ENCODE measurements at regions not wholly inside any gene's neighbourhood (a gene's known extent, or its start where the extent isn't known, plus 50 kb on each side); places are given as distances from the start of the nearest gene placed in this dataset.

DNA sequence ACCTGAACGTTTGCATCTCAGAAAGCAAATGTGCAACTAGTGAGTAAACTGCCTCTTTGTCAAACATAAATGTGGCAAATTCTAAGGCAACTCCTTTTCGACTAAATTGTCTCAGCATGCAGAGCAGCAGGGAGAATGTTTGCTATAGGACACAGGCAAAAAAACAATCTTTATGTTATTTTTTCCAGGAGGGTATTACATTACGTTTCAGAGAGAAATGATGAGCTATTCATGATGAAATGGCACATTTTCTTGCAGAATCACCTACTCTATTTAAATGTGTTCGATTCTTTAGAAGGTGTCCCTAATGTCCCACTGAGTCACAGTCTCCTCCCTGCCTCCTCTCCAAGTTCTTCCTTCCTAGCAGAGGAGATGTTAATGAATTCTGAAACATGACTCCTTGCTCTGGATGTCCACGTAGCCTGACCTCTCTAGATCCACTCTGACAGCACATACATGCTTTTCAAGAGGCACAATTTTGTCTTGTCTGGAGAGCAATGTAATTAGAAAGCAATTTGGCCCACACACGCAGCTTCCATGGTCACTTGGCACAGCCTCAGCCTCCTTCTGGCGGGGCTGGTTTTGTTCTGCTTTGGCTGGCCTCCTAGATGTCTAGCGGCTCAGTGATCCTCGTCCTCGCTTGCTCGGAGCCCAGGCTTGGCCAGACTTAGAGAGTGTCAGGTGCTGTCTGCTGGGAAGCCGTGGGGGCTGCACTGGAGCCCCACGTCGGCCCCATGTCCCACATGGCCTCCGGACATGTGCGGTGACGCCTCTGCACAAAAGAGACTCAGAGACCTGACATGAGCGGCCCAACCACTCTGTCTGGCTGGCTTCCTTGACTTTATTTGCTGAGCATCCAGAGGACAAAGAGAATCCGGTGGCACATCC is 125.7 kb upstream of the ZNF438 start:
- TF ChIP-seq, protein P1, sequence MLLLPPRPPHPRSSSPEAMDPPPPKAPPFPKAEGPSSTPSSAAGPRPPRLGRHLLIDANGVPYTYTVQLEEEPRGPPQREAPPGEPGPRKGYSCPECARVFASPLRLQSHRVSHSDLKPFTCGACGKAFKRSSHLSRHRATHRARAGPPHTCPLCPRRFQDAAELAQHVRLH (CRISPR knock-in tag; IDR thresholded peaks at IDR 0.05; ENCODE audit: borderline replicate concordance, low read depth): no peak
- TF ChIP-seq, protein P2, sequence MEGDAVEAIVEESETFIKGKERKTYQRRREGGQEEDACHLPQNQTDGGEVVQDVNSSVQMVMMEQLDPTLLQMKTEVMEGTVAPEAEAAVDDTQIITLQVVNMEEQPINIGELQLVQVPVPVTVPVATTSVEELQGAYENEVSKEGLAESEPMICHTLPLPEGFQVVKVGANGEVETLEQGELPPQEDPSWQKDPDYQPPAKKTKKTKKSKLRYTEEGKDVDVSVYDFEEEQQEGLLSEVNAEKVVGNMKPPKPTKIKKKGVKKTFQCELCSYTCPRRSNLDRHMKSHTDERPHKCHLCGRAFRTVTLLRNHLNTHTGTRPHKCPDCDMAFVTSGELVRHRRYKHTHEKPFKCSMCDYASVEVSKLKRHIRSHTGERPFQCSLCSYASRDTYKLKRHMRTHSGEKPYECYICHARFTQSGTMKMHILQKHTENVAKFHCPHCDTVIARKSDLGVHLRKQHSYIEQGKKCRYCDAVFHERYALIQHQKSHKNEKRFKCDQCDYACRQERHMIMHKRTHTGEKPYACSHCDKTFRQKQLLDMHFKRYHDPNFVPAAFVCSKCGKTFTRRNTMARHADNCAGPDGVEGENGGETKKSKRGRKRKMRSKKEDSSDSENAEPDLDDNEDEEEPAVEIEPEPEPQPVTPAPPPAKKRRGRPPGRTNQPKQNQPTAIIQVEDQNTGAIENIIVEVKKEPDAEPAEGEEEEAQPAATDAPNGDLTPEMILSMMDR (CRISPR knock-in tag; IDR thresholded peaks at IDR 0.05): no peak
- TF ChIP-seq, protein P3, sequence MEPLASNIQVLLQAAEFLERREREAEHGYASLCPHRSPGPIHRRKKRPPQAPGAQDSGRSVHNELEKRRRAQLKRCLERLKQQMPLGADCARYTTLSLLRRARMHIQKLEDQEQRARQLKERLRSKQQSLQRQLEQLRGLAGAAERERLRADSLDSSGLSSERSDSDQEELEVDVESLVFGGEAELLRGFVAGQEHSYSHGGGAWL (CRISPR knock-in tag; IDR thresholded peaks at IDR 0.05): no peak
- TF ChIP-seq, protein P4, sequence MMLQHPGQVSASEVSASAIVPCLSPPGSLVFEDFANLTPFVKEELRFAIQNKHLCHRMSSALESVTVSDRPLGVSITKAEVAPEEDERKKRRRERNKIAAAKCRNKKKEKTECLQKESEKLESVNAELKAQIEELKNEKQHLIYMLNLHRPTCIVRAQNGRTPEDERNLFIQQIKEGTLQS (CRISPR knock-in tag; IDR thresholded peaks at IDR 0.05): no peak
- TF ChIP-seq, protein P5, sequence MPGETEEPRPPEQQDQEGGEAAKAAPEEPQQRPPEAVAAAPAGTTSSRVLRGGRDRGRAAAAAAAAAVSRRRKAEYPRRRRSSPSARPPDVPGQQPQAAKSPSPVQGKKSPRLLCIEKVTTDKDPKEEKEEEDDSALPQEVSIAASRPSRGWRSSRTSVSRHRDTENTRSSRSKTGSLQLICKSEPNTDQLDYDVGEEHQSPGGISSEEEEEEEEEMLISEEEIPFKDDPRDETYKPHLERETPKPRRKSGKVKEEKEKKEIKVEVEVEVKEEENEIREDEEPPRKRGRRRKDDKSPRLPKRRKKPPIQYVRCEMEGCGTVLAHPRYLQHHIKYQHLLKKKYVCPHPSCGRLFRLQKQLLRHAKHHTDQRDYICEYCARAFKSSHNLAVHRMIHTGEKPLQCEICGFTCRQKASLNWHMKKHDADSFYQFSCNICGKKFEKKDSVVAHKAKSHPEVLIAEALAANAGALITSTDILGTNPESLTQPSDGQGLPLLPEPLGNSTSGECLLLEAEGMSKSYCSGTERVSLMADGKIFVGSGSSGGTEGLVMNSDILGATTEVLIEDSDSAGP (CRISPR knock-in tag; IDR thresholded peaks at IDR 0.05; ENCODE audit: borderline replicate concordance): no peak
- TF ChIP-seq, protein P6, sequence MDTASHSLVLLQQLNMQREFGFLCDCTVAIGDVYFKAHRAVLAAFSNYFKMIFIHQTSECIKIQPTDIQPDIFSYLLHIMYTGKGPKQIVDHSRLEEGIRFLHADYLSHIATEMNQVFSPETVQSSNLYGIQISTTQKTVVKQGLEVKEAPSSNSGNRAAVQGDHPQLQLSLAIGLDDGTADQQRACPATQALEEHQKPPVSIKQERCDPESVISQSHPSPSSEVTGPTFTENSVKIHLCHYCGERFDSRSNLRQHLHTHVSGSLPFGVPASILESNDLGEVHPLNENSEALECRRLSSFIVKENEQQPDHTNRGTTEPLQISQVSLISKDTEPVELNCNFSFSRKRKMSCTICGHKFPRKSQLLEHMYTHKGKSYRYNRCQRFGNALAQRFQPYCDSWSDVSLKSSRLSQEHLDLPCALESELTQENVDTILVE (CRISPR knock-in tag; IDR thresholded peaks at IDR 0.05): no peak
- TF ChIP-seq ATF7-NPFF (CRISPR knock-in tag; IDR thresholded peaks at IDR 0.05; ENCODE audit: low read depth): no peak
- no peak for TF ChIP-seq MAFK (conservative IDR thresholded peaks at IDR 0.05 in 1 of 2, IDR thresholded peaks at IDR 0.05 in 1 of 2; ENCODE audit: low read length in 2 of 2)
